ENCODE measurements at regions not wholly inside any gene's neighbourhood (a gene's known extent, or its start where the extent isn't known, plus 50 kb on each side); places are given as distances from the start of the nearest gene placed in this dataset.

- H3K27ac ChIP-seq = no peak overlapping the region
- H3K9me3 ChIP-seq = no peaks in the 10 kb centered on the region
- no peaks in the 10 kb centered on the region for H3K4me1 ChIP-seq
- intact Hi-C loops (cut with DNase I) = no loop called here
- H3K36me3 ChIP-seq = no peaks in the 10 kb centered on the region
- H3K27me3 ChIP-seq (ENCODE audit: low read depth) = no peaks in the 10 kb centered on the region
- H3K4me3 ChIP-seq = no peak overlapping the region
- ATAC-seq = no peak
- DNase-seq = no peak
- no peak for TF ChIP-seq CTCF (IDR thresholded peaks at IDR 0.05)
Observed at GRCh38 chrX:39903343-39903742, 194.4 kb downstream of the BCOR start.

GRCh38 chrX:39903937-39904336, 193.8 kb downstream of the BCOR start:
- Histone ChIP-seq H3K4me3 (no peak overlapping the region), H3K9me3 (no peaks in the 10 kb centered on the region), H3K27me3 (ENCODE audit: low read depth) (no peaks in the 10 kb centered on the region), H3K36me3 (no peaks in the 10 kb centered on the region), H3K4me1 (peaks cover 4% of the 10 kb centered on the region), H3K27ac (no peak overlapping the region)
- ATAC-seq = no peak
- intact Hi-C loops (cut with DNase I) = no loop called here
- no peak for DNase-seq
- TF ChIP-seq CTCF (IDR thresholded peaks at IDR 0.05) = no peak

GRCh38 chrX:39904816-39905537, 192.8 kb downstream of the BCOR start:
- H3K9me3 ChIP-seq = no peaks in the 10 kb centered on the region
- no peak for TF ChIP-seq CTCF (IDR thresholded peaks at IDR 0.05)
- no peak for ATAC-seq
- H3K27ac ChIP-seq = no peak overlapping the region
- DNase-seq = no peak
- H3K4me3 ChIP-seq = no peak overlapping the region
- H3K36me3 ChIP-seq = no peaks in the 10 kb centered on the region
- intact Hi-C loops (cut with DNase I) = no loop called here
- H3K27me3 ChIP-seq (ENCODE audit: low read depth) = no peaks in the 10 kb centered on the region
- peaks cover 4% of the 10 kb centered on the region for H3K4me1 ChIP-seq

GRCh38 chrX:39905538-39905891, 192.2 kb downstream of the BCOR start:
- Histone ChIP-seq H3K27me3 (ENCODE audit: low read depth) (no peaks in the 10 kb centered on the region), H3K27ac (no peak overlapping the region), H3K9me3 (no peaks in the 10 kb centered on the region), H3K36me3 (no peaks in the 10 kb centered on the region), H3K4me1 (peaks cover 4% of the 10 kb centered on the region), H3K4me3 (no peak overlapping the region)
- TF ChIP-seq CTCF (IDR thresholded peaks at IDR 0.05) = no peak
- ATAC-seq = no peak
- intact Hi-C loops (cut with DNase I) = no loop called here
- no peak for DNase-seq

- Histone ChIP-seq H3K9me3 (no peaks in the 10 kb centered on the region), H3K4me3 (no peak overlapping the region), H3K4me1 (peaks cover 4% of the 10 kb centered on the region), H3K36me3 (no peaks in the 10 kb centered on the region), H3K27me3 (ENCODE audit: low read depth) (no peaks in the 10 kb centered on the region), H3K27ac (no peak overlapping the region)
- TF ChIP-seq CTCF (IDR thresholded peaks at IDR 0.05) = no peak
- intact Hi-C loops (cut with DNase I) = no loop called here
- DNase-seq (no peak), ATAC-seq (no peak)
Observed at GRCh38 chrX:39905946-39906345, 191.8 kb downstream of the BCOR start.

Measured in lower lobe of right lung (tissue), 2 donors.